DND-41 (cell line): ENCODE measurements at regions not wholly inside any gene's neighbourhood (a gene's known extent, or its start where the extent isn't known, plus 50 kb on each side); places are given as distances from the start of the nearest gene placed in this dataset.

Experiments
- EZH2 ChIP-seq: IDR thresholded peaks from 3 replicates; pipeline ENCODE4 v1.6.1; 2012; ENCODE audit warnings: borderline replicate concordance, low read depth, mild to moderate bottlenecking, moderate library complexity, low read length, inconsistent platforms; ENCODE audit not compliant: severe bottlenecking
- TF ChIP-seq, protein P1 (sequence below): IDR thresholded peaks from 2 replicates; pipeline ENCODE4 v1.5.1; 2012; ENCODE audit warnings: borderline replicate concordance, low read length, moderate library complexity, mild to moderate bottlenecking; ENCODE audit not compliant: poor library complexity, severe bottlenecking; ENCODE audit errors: extremely low read depth

DNA sequence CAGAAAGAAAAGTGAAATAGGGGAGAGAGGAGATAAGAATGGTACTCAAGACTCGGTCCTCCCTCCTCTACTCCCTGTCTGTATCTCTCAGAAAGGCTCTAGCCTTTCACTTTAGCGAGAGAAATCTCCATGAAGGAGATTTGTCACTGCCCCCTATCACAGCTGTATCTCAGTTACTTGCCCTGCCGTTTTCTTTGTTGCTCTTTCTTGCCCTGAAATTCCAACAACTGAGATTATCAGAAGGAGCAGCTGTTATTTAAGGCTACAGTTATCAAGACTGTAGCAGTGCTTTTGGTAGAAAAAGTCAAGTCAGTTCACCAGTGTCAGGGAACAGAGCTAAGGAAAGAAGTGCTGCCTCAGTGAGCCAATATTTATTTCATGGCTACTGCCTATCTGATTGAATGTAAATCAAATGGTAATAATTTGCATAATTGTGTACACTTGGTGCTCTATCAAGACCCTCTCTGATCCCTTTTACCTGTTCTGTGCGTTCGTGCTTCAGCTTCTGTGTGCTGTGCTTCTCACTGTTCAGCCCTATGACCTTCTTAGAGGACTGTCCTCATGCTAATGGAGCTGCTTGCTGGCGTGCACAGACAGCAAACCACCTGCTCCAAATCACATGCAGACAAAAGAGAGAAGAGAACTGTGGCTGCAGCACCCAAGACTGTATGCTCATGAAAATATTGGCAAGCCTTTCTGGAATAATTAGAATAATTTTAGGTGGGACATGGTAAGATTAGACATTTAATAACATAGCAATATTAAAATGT, 180.2 kb upstream of the FAM3C start:
- TF ChIP-seq, protein P1, sequence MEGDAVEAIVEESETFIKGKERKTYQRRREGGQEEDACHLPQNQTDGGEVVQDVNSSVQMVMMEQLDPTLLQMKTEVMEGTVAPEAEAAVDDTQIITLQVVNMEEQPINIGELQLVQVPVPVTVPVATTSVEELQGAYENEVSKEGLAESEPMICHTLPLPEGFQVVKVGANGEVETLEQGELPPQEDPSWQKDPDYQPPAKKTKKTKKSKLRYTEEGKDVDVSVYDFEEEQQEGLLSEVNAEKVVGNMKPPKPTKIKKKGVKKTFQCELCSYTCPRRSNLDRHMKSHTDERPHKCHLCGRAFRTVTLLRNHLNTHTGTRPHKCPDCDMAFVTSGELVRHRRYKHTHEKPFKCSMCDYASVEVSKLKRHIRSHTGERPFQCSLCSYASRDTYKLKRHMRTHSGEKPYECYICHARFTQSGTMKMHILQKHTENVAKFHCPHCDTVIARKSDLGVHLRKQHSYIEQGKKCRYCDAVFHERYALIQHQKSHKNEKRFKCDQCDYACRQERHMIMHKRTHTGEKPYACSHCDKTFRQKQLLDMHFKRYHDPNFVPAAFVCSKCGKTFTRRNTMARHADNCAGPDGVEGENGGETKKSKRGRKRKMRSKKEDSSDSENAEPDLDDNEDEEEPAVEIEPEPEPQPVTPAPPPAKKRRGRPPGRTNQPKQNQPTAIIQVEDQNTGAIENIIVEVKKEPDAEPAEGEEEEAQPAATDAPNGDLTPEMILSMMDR: no peak
- TF ChIP-seq EZH2: no peak
